Left colon (tissue), 2 donors: ENCODE measurements at regions not wholly inside any gene's neighbourhood (a gene's known extent, or its start where the extent isn't known, plus 50 kb on each side); places are given as distances from the start of the nearest gene placed in this dataset.

ENCODE experiments used
- ATAC-seq: fragments of 200-7000 bp; cut with Tn5 transposase; one replicate; pipeline ENCODE4 v1.9.1; 2020; ENCODE audit warnings: mild to moderate bottlenecking, moderate library complexity
- DNase-seq, 2 donors: peaks; one replicate each; pipeline ENCODE4 v3.0.0-alpha.2; 2020
- intact Hi-C, 2 donors: fragments of 100-400 bp; cut with DNase I in 1 of 2; cut with micrococcal nuclease in 1 of 2; formaldehyde crosslinking; loops; one replicate each; pipeline versions ENCODE4 v1.11.2 to v1.14.0; 2022; cut with DNase I, micrococcal nuclease
- donor health status: DM: no; HTN: no; CAD: no.
- donor health status: DM: yes; HTN: yes; CAD: no.

DNA sequence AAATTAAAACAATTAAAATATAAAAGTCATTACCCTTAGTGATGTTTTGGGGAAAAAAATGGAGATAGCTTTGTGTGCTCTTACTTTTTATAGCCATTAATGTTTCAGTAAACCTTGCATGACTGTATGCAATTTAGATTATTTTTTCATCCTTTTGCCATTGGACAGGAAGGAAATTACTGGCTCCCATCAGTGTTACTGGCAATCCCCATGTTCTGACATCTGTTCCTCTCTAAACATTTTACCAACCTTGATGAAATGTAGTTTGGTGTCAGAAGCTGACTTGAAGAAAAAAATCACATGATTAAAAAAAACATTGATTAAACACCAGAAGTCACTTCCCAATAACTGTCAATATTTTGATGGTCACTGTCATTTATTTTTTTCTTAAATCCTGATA is 52.3 kb upstream of the ZNF536 start:
- no peak for ATAC-seq
- DNase-seq, result no peak

DNA sequence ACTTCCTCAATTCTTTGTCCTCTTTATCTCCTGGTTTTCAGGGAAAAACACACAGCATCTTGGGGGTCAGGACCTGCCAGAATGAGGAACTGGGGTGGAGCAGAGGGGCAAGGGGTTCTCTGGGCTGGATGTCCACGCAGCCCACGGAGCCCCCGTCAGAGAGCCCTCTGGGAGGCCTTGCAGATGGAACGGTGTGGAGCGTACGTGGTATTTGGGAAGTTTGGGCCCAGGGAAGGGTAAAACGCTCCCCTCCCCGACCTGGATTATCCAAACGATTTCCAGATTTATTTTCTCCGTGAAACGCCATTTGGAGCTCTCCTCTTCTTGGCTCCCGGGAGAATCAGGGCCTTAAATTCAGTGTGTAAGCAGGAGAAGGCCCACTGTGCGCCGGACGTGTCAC is 51.7 kb upstream of the ZNF536 start:
- DNase-seq, result no peak
- intact Hi-C loops, result no loop called here
- ATAC-seq, result no peak

More for the DNA sequence above, 52.3 kb upstream of the ZNF536 start:
- intact Hi-C loops, result no loop called here

DNA sequence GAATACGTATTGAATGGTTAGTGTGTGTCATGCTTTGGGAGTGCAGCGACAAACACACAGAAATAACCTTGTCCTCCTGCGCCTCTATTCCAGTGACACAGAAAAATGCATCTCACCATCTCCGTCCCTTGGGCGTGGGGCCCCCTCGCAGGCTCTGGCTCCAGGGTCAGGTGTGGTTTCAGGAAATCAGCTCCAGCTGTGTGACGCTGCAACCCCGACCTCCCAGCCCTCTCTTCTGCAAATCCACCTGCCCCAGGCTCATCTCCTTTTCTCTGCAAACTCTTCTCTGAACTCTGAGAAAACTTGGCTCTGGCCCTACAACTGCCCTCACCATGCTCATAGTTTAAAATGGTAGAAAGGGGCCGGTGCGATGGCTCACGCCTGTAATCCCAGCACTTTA is 51.3 kb upstream of the ZNF536 start:
- no peak for ATAC-seq
- intact Hi-C loops, result no loop called here
- no peak for DNase-seq
